ENCODE measurements at regions not wholly inside any gene's neighbourhood (a gene's known extent, or its start where the extent isn't known, plus 50 kb on each side); places are given as distances from the start of the nearest gene placed in this dataset.

DNA sequence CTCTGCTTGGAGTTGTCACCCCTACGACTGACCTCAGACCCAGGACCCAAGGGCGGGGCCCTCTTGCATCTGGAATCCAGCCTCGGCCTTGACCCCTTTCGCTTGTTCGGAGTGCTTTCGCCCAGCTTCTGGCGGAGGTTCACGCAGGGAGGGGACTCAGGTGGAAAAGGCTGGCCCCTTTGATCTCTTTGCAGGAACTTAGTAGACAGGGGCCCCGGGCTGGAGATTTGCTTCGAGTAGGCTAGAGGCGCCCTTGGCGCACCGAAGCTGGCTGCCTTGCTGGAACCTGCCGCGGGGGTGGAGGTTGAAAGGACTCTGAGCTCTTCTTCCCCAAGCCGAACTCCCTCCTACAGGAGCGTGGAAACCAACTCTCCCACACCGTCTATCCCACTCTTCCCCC is 255.1 kb downstream of the OTUD1 start:
- no peak for TF ChIP-seq POLR2A (IDR thresholded peaks at IDR 0.05)
- no peak for DNase-seq (ENCODE audit: low spot score in 2 of 2)
- peaks cover 0 to 43% of the 10 kb centered on the region in 2 donors for H3K27me3 ChIP-seq
- H3K4me3 ChIP-seq: peak overlapping the region in 1 of 4 donors; percentile 36
- H3K36me3 ChIP-seq: no peaks in the 10 kb centered on the region
- peaks cover 0 to 36% (median 0%) of the 10 kb centered on the region in 4 donors for H3K4me1 ChIP-seq
- WGBS, 2 donors: 3 to 10% methylated on average over 12 to 18 of the region's 18 CpGs
- no peak overlapping the region for H3K27ac ChIP-seq
- H3K9me3 ChIP-seq: no peaks in the 10 kb centered on the region

DNA sequence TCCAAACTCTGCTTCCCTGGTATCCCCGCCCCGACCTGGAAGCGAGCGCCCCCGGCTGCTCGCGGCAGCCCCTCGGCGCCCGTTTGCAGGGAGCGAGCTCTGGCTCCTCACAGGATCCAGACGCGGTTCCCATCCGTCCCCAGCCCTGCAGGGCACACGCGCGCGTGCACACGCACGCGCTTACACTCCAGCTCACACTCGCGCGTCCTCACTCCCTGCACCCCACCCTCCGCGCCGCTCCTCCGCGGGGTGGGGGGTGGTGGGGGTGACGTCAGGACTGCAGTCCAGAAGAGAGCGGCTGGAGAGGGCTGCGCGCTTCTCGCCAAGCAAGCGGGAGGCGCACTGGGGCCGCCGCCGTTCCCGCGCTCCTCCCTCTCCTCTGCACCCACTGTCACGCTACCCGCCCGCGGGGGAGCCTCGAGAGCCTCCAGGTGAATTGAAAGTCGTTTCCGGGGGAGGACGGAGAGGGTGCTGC is 255.6 kb downstream of the OTUD1 start:
- Histone ChIP-seq H3K4me3 (peak overlapping the region in 1 of 4 donors; percentile 36), H3K36me3 (no peaks in the 10 kb centered on the region), H3K27ac (no peak overlapping the region), H3K27me3 (peaks cover 0 to 43% of the 10 kb centered on the region in 2 donors), H3K9me3 (no peaks in the 10 kb centered on the region), H3K4me1 (peaks cover 0 to 36% (median 0%) of the 10 kb centered on the region in 4 donors)
- no peak for TF ChIP-seq EP300 (IDR thresholded peaks at IDR 0.05)
- DNase-seq (ENCODE audit: low spot score in 2 of 2): no peak
- 1 to 2% methylated on average over 14 to 29 of the region's 49 CpGs for WGBS, 2 donors

DNA sequence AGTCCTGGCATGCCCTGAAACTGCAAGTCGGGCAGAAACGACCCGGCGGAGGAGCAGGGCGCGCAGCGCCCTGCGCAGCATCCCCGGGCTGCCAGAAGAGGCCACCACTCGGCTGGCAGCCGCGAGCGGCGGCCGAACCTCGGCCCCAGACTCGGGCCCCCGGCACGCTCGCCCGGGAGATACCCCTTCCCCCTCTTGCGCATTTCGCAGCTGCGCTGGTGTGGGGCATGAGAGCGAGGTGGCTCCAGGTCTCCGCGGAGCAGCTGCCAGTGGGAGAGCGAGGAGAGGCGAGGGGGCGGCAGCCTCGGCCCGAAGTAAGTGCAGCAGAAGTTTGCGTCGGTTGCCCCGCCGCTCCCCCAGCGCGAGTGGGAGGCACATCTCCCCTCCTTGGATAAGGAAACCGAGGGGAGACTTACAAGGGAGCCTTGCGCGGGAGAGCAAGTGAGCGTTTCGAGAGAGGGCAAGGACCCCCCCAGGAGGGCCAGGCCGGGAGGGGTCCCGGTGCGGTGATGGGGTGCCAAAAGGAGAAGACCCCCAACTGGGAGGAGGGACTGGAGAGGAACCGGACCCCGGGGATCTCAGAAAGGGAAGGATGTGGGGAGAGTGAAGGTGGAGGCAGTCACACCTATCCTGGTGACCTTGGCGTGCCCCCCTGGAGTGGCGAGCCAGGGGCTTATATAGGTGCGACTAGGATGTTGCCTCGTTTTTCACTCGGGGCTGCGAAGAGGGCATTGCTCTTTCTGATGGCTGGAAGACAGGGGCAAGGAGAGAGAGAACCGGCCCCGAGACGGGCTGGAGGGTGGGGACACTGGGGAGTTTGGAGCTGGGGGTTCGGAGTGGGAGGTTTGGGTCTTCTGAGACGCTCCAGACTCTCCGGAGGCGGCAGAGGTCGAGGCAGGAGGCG is 256.3 kb downstream of the OTUD1 start:
- TF ChIP-seq EP300 (IDR thresholded peaks at IDR 0.05) (no peak), POLR2A (IDR thresholded peaks at IDR 0.05) (no peak)
- TF ChIP-seq, protein P1, sequence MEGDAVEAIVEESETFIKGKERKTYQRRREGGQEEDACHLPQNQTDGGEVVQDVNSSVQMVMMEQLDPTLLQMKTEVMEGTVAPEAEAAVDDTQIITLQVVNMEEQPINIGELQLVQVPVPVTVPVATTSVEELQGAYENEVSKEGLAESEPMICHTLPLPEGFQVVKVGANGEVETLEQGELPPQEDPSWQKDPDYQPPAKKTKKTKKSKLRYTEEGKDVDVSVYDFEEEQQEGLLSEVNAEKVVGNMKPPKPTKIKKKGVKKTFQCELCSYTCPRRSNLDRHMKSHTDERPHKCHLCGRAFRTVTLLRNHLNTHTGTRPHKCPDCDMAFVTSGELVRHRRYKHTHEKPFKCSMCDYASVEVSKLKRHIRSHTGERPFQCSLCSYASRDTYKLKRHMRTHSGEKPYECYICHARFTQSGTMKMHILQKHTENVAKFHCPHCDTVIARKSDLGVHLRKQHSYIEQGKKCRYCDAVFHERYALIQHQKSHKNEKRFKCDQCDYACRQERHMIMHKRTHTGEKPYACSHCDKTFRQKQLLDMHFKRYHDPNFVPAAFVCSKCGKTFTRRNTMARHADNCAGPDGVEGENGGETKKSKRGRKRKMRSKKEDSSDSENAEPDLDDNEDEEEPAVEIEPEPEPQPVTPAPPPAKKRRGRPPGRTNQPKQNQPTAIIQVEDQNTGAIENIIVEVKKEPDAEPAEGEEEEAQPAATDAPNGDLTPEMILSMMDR (IDR thresholded peaks at IDR 0.05): no peak
- WGBS, 2 donors: 0 to 1% methylated on average over 47 to 63 of the region's 63 CpGs
- Histone ChIP-seq H3K36me3 (no peaks in the 10 kb centered on the region), H3K9me3 (no peaks in the 10 kb centered on the region), H3K4me3 (peak overlapping the region in 1 of 4 donors; percentile 36), H3K27ac (no peak overlapping the region), H3K4me1 (peaks cover 0 to 36% (median 0%) of the 10 kb centered on the region in 4 donors), H3K27me3 (peaks cover 0 to 43% of the 10 kb centered on the region in 2 donors)
- DNase-seq (ENCODE audit: low spot score in 2 of 2): no peak

DNA sequence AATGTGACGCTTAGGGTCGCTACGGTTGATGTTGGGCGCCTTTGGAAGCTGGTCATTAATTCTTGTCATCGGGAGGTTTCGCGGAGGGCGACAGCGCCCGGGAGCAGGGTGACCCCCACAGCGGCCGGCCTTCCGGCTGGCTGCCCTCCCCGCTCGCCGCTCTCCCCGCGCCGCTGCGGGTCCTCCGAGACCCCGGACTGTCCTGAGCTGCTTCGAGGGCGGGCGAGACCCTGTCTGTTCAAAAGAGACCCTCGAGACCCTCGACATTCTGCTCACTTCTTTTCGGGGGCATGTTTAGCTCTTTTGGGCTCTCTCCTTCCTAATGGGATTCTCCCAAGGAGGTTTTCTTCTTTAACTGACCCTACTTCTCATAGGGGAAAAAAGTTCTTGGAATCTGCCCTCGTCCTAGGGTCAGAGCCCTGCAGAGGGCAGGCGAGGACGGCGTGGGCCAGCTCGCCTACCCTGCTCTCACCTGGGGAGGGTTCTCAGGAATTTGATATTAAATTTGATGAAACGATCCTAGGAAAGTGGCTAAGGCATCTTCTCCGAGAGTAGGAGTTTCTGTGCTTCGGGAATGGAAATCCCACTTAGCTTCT is 257.0 kb downstream of the OTUD1 start:
- H3K36me3 ChIP-seq: no peaks in the 10 kb centered on the region
- DNase-seq (ENCODE audit: low spot score in 2 of 2): no peak
- H3K27me3 ChIP-seq: peaks cover 0 to 43% of the 10 kb centered on the region in 2 donors
- H3K9me3 ChIP-seq: no peaks in the 10 kb centered on the region
- H3K4me3 ChIP-seq: no peak overlapping the region
- H3K27ac ChIP-seq: no peak overlapping the region
- 4 to 9% methylated on average over 35 to 36 of the region's 36 CpGs for WGBS, 2 donors
- TF ChIP-seq, protein P1 (IDR thresholded peaks at IDR 0.05): no peak
- no peak for TF ChIP-seq POLR2A (IDR thresholded peaks at IDR 0.05)
- no peak for TF ChIP-seq EP300 (IDR thresholded peaks at IDR 0.05)
- peaks cover 0 to 36% (median 0%) of the 10 kb centered on the region in 4 donors for H3K4me1 ChIP-seq

DNA sequence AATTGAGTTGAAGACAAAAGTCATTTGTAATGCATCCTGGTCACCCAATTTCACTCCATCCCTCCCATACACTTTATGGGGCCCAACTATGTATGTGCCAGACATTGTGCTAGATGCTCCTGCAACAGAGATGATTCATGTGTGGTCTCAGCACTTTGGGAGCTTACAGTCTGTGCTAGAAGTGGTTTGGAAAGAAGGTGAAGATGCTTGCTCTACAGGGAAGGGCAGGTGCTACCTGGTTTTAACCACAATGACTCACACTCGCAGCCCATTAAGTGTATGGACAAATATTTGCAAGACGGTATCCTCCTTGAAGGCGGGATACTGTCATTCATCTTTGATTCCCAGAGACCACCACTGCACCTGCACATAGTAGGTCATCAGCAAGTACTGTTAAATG is 257.6 kb downstream of the OTUD1 start:
- WGBS, 2 donors: 78 to 82% methylated on average over 3 of the region's 3 CpGs
- Histone ChIP-seq H3K27ac (no peak overlapping the region), H3K9me3 (no peaks in the 10 kb centered on the region), H3K36me3 (no peaks in the 10 kb centered on the region), H3K27me3 (peaks cover 0 to 43% of the 10 kb centered on the region in 2 donors), H3K4me3 (no peak overlapping the region), H3K4me1 (peaks cover 0 to 36% (median 0%) of the 10 kb centered on the region in 4 donors)
- TF ChIP-seq POLR2A (IDR thresholded peaks at IDR 0.05) (no peak), EP300 (IDR thresholded peaks at IDR 0.05) (no peak)
- TF ChIP-seq, protein P1 (IDR thresholded peaks at IDR 0.05): no peak
- no peak for DNase-seq (ENCODE audit: low spot score in 2 of 2)

DNA sequence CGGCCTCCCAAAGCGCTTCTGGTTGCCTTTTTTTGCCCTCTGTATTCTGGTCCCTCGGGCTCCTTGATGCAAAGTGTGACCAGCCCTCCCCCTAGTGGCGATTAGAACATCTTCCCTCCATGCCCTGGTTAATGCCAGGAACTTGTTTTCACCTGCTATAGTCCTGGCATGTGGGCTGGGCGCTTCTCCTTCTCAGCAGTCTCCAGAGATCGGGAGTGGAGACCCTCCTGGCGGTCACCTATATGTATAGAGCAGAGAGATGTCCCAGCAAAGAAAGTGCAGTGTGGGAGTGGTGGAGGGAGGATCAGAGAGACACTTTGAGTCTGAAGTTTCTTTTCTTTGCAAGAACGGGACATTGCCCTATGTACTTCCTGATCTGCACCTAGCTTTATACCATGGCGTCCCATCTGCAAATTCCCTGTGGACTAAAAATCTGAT is 264.1 kb downstream of the OTUD1 start:
- H3K4me1 ChIP-seq: peaks cover 0 to 6% (median 0%) of the 10 kb centered on the region in 4 donors
- H3K27ac ChIP-seq: no peak overlapping the region
- DNase-seq (ENCODE audit: low spot score in 2 of 2): peak in 1 of 2 donors; percentile 23
- TF ChIP-seq POLR2A (IDR thresholded peaks at IDR 0.05) (no peak), EP300 (IDR thresholded peaks at IDR 0.05) (no peak)
- TF ChIP-seq, protein P1 (IDR thresholded peaks at IDR 0.05): peak; percentile 32 to 65 (median 47)
- WGBS, 2 donors: 13% methylated on average over 9 of the region's 9 CpGs
- no peak overlapping the region for H3K4me3 ChIP-seq
- H3K36me3 ChIP-seq: no peaks in the 10 kb centered on the region
- H3K27me3 ChIP-seq: no peaks in the 10 kb centered on the region
- peaks cover 0 to 6% (median 0%) of the 10 kb centered on the region in 4 donors for H3K9me3 ChIP-seq

Data from tibial nerve (tissue), 4 donors.